Mammary epithelial cell (primary cell): ENCODE measurements at regions not wholly inside any gene's neighbourhood (a gene's known extent, or its start where the extent isn't known, plus 50 kb on each side); places are given as distances from the start of the nearest gene placed in this dataset.

Experiments used
- CTCF ChIP-seq, 2 donors: IDR thresholded peaks in 1 of 2; conservative IDR thresholded peaks in 1 of 2; 2 replicates each; pipeline ENCODE4 v1.5.1; 2011 to 2012; ENCODE audit warnings: inconsistent platforms in 2 of 2, low read length in 2 of 2, mild to moderate bottlenecking in 2 of 2, control low read depth in 1 of 2, low read depth in 1 of 2; ENCODE audit not compliant: insufficient read depth in 1 of 2; ENCODE audit errors: extremely low read depth in 1 of 2
- EZH2 ChIP-seq: IDR thresholded peaks from 2 replicates; pipeline ENCODE4 v1.6.1; 2012; ENCODE audit warnings: low read length, inconsistent platforms, borderline replicate concordance

- TF ChIP-seq CTCF (conservative IDR thresholded peaks at IDR 0.05 in 1 of 2, IDR thresholded peaks at IDR 0.05 in 1 of 2; ENCODE audit: extremely low read depth in 1 of 2, insufficient read depth in 1 of 2, low read depth in 1 of 2, low read length in 2 of 2) (no peak), EZH2 (no peak)
Measured at GRCh38 chr2:12897181-12897580, 180.4 kb downstream of the TRIB2 start.
